GM19397 (cell line): ENCODE measurements at regions not wholly inside any gene's neighbourhood (a gene's known extent, or its start where the extent isn't known, plus 50 kb on each side); places are given as distances from the start of the nearest gene placed in this dataset.

Experiments used
- ATAC-seq: cut with Tn5 transposase; IDR thresholded peaks from one replicate; pipeline ENCODE4 v1.9.1; 2021; ENCODE audit warnings: mild to moderate bottlenecking, moderate library complexity; ENCODE audit not compliant: unreplicated experiment

GRCh38 chr6:14361956-14362587 is 244.5 kb downstream of the CD83 start:
- no peak for ATAC-seq

- no peak for ATAC-seq
These were observed 246.8 kb downstream of the CD83 start for GRCh38 chr6:14364370-14364769.

- ATAC-seq = no peak
These were observed 247.8 kb downstream of the CD83 start for GRCh38 chr6:14365393-14365792.

- ATAC-seq = no peak
These were observed 248.7 kb downstream of the CD83 start for GRCh38 chr6:14366315-14366714.

- ATAC-seq = no peak
These were observed 249.3 kb downstream of the CD83 start for GRCh38 chr6:14366872-14367271.

GRCh38 chr6:14367296-14367695 is 249.7 kb downstream of the CD83 start:
- no peak for ATAC-seq

- no peak for ATAC-seq
These were observed 252.1 kb downstream of the CD83 start for GRCh38 chr6:14369717-14370116.

GRCh38 chr6:14371530-14371929 is 254.0 kb downstream of the CD83 start:
- ATAC-seq = no peak

- no peak for ATAC-seq
These were observed 255.3 kb downstream of the CD83 start for GRCh38 chr6:14372734-14373489.

- ATAC-seq = no peak
These were observed 256.3 kb downstream of the CD83 start for GRCh38 chr6:14373648-14374437.

- no peak for ATAC-seq
These were observed 258.4 kb downstream of the CD83 start for GRCh38 chr6:14375930-14376329.

GRCh38 chr6:14379568-14379967 is 262.0 kb downstream of the CD83 start:
- ATAC-seq = no peak

GRCh38 chr6:14380086-14380820 is 262.7 kb downstream of the CD83 start:
- no peak for ATAC-seq

GRCh38 chr6:14380901-14381828 is 263.6 kb downstream of the CD83 start:
- ATAC-seq = no peak

- ATAC-seq = no peak
These were observed 264.5 kb downstream of the CD83 start for GRCh38 chr6:14381829-14382677.

- ATAC-seq = no peak
These were observed 265.2 kb downstream of the CD83 start for GRCh38 chr6:14382678-14383236.

- ATAC-seq = no peak
These were observed 266.0 kb downstream of the CD83 start for GRCh38 chr6:14383393-14384174.
